AG20443 (cell line): ENCODE measurements at regions not wholly inside any gene's neighbourhood (a gene's known extent, or its start where the extent isn't known, plus 50 kb on each side); places are given as distances from the start of the nearest gene placed in this dataset.

Source experiments
- DNase-seq: peaks from one replicate; pipeline ENCODE4 v3.0.0; 2012; ENCODE audit warnings: low spot score, mixed read lengths

- peak; percentile 74 for DNase-seq
Observed at GRCh38 chr6:140062043-140063020, 687.9 kb upstream of the CITED2 start.

GRCh38 chr6:140061110-140062042 is 686.9 kb upstream of the CITED2 start:
- DNase-seq = peak; percentile 30

- DNase-seq = no peak
Observed at GRCh38 chr6:140059947-140060346, 685.5 kb upstream of the CITED2 start.

GRCh38 chr6:140058863-140059262 is 684.4 kb upstream of the CITED2 start:
- no peak for DNase-seq

- DNase-seq = no peak
Observed at GRCh38 chr6:140052736-140053729, 678.6 kb upstream of the CITED2 start.

- peak; percentile 74 for DNase-seq
Observed at GRCh38 chr6:140051521-140052512, 677.4 kb upstream of the CITED2 start.

GRCh38 chr6:140050101-140050995 is 675.9 kb upstream of the CITED2 start:
- DNase-seq = no peak

GRCh38 chr6:140049251-140049650 is 674.8 kb upstream of the CITED2 start:
- no peak for DNase-seq

GRCh38 chr6:140048202-140048790 is 673.8 kb upstream of the CITED2 start:
- no peak for DNase-seq

GRCh38 chr6:140047321-140047720 is 672.9 kb upstream of the CITED2 start:
- DNase-seq = no peak

- no peak for DNase-seq
Observed at GRCh38 chr6:140046016-140046632, 671.7 kb upstream of the CITED2 start.

GRCh38 chr6:140045116-140045515 is 670.7 kb upstream of the CITED2 start:
- no peak for DNase-seq

GRCh38 chr6:140044626-140045025 is 670.2 kb upstream of the CITED2 start:
- no peak for DNase-seq

- no peak for DNase-seq
Observed at GRCh38 chr6:140043762-140044378, 669.4 kb upstream of the CITED2 start.

- DNase-seq = peak; percentile 34
Observed at GRCh38 chr6:140043357-140043756, 668.9 kb upstream of the CITED2 start.

GRCh38 chr6:140041571-140042332 is 667.3 kb upstream of the CITED2 start:
- no peak for DNase-seq

- DNase-seq = no peak
Observed at GRCh38 chr6:140041056-140041455, 666.6 kb upstream of the CITED2 start.
